Liver (tissue), 8 donors: ENCODE measurements at regions not wholly inside any gene's neighbourhood (a gene's known extent, or its start where the extent isn't known, plus 50 kb on each side); places are given as distances from the start of the nearest gene placed in this dataset.

Experiments
- DNase-seq: peaks from one replicate; pipeline ENCODE4 v3.0.0-alpha.2; 2017; ENCODE audit warnings: low spot score
- H3K27ac ChIP-seq, 2 donors: one replicate each; pipeline ENCODE4 v1.7.0; 2013; ENCODE audit warnings: inconsistent platforms in 2 of 2, low read length in 2 of 2, control low read depth in 1 of 2, low read depth in 1 of 2, mild to moderate bottlenecking in 1 of 2
- H3K27me3 ChIP-seq, 4 donors: one replicate each; pipeline versions ENCODE4 v1.6.1 to v1.7.0; 2013; ENCODE audit warnings: low read length in 3 of 4, inconsistent platforms in 1 of 4, mild to moderate bottlenecking in 1 of 4, moderate library complexity in 1 of 4; ENCODE audit not compliant: control insufficient read depth in 4 of 4, insufficient read depth in 4 of 4
- H3K36me3 ChIP-seq, 4 donors: one replicate each; pipeline versions ENCODE4 v1.6.1 to v1.7.0; 2013; ENCODE audit warnings: low read length in 3 of 4, mild to moderate bottlenecking in 3 of 4, low read depth in 1 of 4, moderate library complexity in 1 of 4; ENCODE audit not compliant: control insufficient read depth in 4 of 4, insufficient read depth in 3 of 4
- H3K4me1 ChIP-seq, 4 donors: one replicate each; pipeline versions ENCODE4 v1.6.1 to v1.7.0; 2013; ENCODE audit warnings: low read length in 3 of 4, mild to moderate bottlenecking in 3 of 4, moderate library complexity in 1 of 4; ENCODE audit not compliant: control insufficient read depth in 4 of 4, insufficient read depth in 4 of 4
- H3K4me3 ChIP-seq, 3 donors: one replicate each; pipeline versions ENCODE4 v1.6.1 to v1.7.0; 2013; ENCODE audit warnings: low read length in 3 of 3, control low read depth in 1 of 3, low read depth in 1 of 3, mild to moderate bottlenecking in 1 of 3
- H3K9ac ChIP-seq, 2 donors: one replicate each; pipeline ENCODE4 v1.7.0; 2013; ENCODE audit warnings: low read length in 2 of 2, mild to moderate bottlenecking in 2 of 2, moderate library complexity in 2 of 2, control low read depth in 1 of 2, low read depth in 1 of 2
- H3K9me3 ChIP-seq, 4 donors: one replicate each; pipeline versions ENCODE4 v1.6.1 to v1.7.0; 2013; ENCODE audit warnings: low read length in 3 of 4; ENCODE audit not compliant: control insufficient read depth in 4 of 4
- GABPA ChIP-seq, 2 donors: IDR thresholded peaks in 1 of 2; conservative IDR thresholded peaks in 1 of 2; 2 replicates each; pipeline ENCODE4 v1.6.1; 2016; ENCODE audit warnings: antibody characterized with exemption in 2 of 2, mild to moderate bottlenecking in 1 of 2, moderate library complexity in 1 of 2
- HNF4A ChIP-seq, 2 donors: conservative IDR thresholded peaks; 2 replicates each; pipeline ENCODE4 v1.6.1; 2016; ENCODE audit warnings: antibody characterized with exemption in 2 of 2, mild to moderate bottlenecking in 2 of 2
- HNF4G ChIP-seq: IDR thresholded peaks from 2 replicates; pipeline ENCODE4 v1.6.1; 2016; ENCODE audit warnings: antibody characterized with exemption
- JUND ChIP-seq, 2 donors: IDR thresholded peaks; 2 replicates each; pipeline ENCODE4 v1.6.1; 2016; ENCODE audit warnings: antibody characterized with exemption in 2 of 2
- NR2F2 ChIP-seq: IDR thresholded peaks from 2 replicates; pipeline ENCODE4 v1.6.1; 2016; ENCODE audit warnings: antibody characterized with exemption
- RAD21 ChIP-seq, 2 donors: IDR thresholded peaks; 2 replicates each; pipeline ENCODE4 v1.6.1; 2016; ENCODE audit warnings: antibody characterized with exemption in 2 of 2, mild to moderate bottlenecking in 2 of 2
- RXRA ChIP-seq, 2 donors: IDR thresholded peaks; 2 replicates each; pipeline ENCODE4 v1.6.1; 2017 to 2018; ENCODE audit warnings: antibody characterized with exemption in 2 of 2, mild to moderate bottlenecking in 1 of 2
- SP1 ChIP-seq: IDR thresholded peaks from 2 replicates; pipeline ENCODE4 v1.6.1; 2018; ENCODE audit warnings: antibody characterized with exemption, mild to moderate bottlenecking
- YY1 ChIP-seq: IDR thresholded peaks from 2 replicates; pipeline ENCODE4 v1.6.1; 2016; ENCODE audit warnings: antibody characterized with exemption, mild to moderate bottlenecking
- WGBS: extraction: QIAGEN DNeasy Blood & Tissue Kit; methylation state at CpG from one replicate; pipeline ENCODE4 v1.1.7; 2013; 5-methylcytosine and 5-hydroxymethylcytosine counted together
- TF ChIP-seq, protein P1 (sequence below): fragments of 150-350 bp; IDR thresholded peaks from 2 replicates; pipeline ENCODE4 v1.5.1; 2017; ENCODE audit warnings: improper control_type of control experiment, low read depth, low read length; ENCODE audit not compliant: missing input control
- TF ChIP-seq, protein P2 (sequence below): IDR thresholded peaks from 2 replicates; pipeline ENCODE4 v1.6.1; 2016; ENCODE audit warnings: antibody characterized with exemption
- TF ChIP-seq, protein P3 (sequence below): IDR thresholded peaks from 2 replicates; pipeline ENCODE4 v1.6.1; 2016; ENCODE audit warnings: antibody characterized with exemption, mild to moderate bottlenecking
- donor health status: healthy.
- donor health status: healthy.
- donor health status: healthy.
- donor health status: healthy.
- donor health status: healthy.

DNA sequence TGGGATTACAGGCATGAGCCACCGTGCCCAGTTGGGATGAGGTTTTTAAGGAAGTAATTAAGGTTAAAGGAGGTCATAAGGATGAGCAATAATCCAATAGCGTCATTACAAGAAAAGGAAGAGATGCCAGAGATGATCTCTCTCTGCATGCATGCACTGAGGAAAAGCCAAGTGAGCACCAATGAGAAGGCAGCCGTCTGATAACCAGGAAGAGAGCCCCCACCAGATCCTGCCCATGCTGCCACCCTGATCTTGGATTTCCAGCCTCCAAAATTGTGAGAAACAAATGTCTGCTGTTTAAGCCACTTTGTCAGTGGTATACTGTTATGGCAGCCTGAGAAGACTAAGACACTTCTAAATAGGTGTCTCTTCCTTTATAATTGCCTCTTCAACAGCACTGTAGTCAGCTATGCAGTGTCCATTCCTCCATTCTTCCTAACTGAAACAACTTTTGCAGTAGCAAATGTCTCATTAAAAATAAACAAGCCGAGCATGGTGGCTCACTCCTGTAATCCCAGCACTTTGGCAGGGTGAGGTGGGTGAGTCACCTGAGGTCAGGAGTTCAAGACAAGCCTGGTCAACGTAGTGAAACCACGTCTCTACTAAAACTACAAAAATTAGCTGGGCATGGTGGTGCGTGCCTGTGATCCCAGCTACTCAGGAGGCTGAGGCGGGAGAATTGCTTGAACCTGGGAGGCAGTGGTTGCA, 216.2 kb upstream of the RUNX1 start:
- H3K9me3 ChIP-seq = no peaks in the 10 kb centered on the region
- no peaks in the 10 kb centered on the region for H3K27me3 ChIP-seq
- no peaks in the 10 kb centered on the region for H3K4me1 ChIP-seq
- H3K4me3 ChIP-seq = no peak overlapping the region
- TF ChIP-seq RXRA (IDR thresholded peaks at IDR 0.05) (no peak), HNF4G (no peak), HNF4A (conservative IDR thresholded peaks at IDR 0.05) (no peak)
- TF ChIP-seq, protein P1, sequence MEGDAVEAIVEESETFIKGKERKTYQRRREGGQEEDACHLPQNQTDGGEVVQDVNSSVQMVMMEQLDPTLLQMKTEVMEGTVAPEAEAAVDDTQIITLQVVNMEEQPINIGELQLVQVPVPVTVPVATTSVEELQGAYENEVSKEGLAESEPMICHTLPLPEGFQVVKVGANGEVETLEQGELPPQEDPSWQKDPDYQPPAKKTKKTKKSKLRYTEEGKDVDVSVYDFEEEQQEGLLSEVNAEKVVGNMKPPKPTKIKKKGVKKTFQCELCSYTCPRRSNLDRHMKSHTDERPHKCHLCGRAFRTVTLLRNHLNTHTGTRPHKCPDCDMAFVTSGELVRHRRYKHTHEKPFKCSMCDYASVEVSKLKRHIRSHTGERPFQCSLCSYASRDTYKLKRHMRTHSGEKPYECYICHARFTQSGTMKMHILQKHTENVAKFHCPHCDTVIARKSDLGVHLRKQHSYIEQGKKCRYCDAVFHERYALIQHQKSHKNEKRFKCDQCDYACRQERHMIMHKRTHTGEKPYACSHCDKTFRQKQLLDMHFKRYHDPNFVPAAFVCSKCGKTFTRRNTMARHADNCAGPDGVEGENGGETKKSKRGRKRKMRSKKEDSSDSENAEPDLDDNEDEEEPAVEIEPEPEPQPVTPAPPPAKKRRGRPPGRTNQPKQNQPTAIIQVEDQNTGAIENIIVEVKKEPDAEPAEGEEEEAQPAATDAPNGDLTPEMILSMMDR = no peak
- no peak for DNase-seq
- no peak overlapping the region for H3K27ac ChIP-seq
- 81% methylated on average over 8 of the region's 8 CpGs for WGBS
- H3K36me3 ChIP-seq = no peaks in the 10 kb centered on the region
- H3K9ac ChIP-seq = no peak overlapping the region

DNA sequence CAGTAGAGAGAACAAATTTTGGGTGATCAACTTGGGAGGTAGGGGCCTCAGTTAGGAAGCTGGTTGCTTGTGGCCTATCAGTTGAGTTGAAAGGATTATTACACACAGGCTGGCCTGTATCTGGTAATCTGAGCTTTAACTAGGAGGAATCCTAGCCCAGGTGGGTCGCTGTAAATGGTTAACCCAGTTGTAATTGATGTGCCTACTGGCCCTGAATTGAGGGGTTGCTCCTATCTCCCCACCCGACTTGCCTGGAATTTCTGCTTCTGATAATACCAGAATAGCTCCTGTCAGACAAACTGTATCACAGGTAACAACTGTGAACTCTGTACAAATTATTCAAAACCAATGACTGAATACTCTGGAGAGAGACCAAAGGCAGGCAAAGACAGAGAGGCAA, 210.4 kb upstream of the RUNX1 start:
- 41% methylated on average over 2 of the region's 2 CpGs for WGBS
- H3K36me3 ChIP-seq = no peaks in the 10 kb centered on the region
- DNase-seq = no peak
- H3K4me1 ChIP-seq = no peaks in the 10 kb centered on the region
- no peak overlapping the region for H3K4me3 ChIP-seq
- TF ChIP-seq SP1 (no peak), NR2F2 (no peak), YY1 (no peak), JUND (IDR thresholded peaks at IDR 0.05) (no peak), GABPA (IDR thresholded peaks at IDR 0.05 in 1 of 2, conservative IDR thresholded peaks at IDR 0.05 in 1 of 2) (no peak), RAD21 (IDR thresholded peaks at IDR 0.05) (no peak)
- TF ChIP-seq, protein P2, sequence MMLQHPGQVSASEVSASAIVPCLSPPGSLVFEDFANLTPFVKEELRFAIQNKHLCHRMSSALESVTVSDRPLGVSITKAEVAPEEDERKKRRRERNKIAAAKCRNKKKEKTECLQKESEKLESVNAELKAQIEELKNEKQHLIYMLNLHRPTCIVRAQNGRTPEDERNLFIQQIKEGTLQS = no peak
- TF ChIP-seq, protein P3, sequence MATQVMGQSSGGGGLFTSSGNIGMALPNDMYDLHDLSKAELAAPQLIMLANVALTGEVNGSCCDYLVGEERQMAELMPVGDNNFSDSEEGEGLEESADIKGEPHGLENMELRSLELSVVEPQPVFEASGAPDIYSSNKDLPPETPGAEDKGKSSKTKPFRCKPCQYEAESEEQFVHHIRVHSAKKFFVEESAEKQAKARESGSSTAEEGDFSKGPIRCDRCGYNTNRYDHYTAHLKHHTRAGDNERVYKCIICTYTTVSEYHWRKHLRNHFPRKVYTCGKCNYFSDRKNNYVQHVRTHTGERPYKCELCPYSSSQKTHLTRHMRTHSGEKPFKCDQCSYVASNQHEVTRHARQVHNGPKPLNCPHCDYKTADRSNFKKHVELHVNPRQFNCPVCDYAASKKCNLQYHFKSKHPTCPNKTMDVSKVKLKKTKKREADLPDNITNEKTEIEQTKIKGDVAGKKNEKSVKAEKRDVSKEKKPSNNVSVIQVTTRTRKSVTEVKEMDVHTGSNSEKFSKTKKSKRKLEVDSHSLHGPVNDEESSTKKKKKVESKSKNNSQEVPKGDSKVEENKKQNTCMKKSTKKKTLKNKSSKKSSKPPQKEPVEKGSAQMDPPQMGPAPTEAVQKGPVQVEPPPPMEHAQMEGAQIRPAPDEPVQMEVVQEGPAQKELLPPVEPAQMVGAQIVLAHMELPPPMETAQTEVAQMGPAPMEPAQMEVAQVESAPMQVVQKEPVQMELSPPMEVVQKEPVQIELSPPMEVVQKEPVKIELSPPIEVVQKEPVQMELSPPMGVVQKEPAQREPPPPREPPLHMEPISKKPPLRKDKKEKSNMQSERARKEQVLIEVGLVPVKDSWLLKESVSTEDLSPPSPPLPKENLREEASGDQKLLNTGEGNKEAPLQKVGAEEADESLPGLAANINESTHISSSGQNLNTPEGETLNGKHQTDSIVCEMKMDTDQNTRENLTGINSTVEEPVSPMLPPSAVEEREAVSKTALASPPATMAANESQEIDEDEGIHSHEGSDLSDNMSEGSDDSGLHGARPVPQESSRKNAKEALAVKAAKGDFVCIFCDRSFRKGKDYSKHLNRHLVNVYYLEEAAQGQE = no peak
- TF ChIP-seq, protein P1 = no peak
- no peak overlapping the region for H3K27ac ChIP-seq
- H3K9ac ChIP-seq = no peak overlapping the region
- H3K9me3 ChIP-seq = no peaks in the 10 kb centered on the region
- peaks cover 0 to 12% (median 2%) of the 10 kb centered on the region in 4 donors for H3K27me3 ChIP-seq
